ENCODE measurements at regions not wholly inside any gene's neighbourhood (a gene's known extent, or its start where the extent isn't known, plus 50 kb on each side); places are given as distances from the start of the nearest gene placed in this dataset.
"Not testable (repeated sequence)": the region's sequence is repeated elsewhere in the genome, so short reads cannot be mapped to it uniquely, and the experiment has no call there.

DNA sequence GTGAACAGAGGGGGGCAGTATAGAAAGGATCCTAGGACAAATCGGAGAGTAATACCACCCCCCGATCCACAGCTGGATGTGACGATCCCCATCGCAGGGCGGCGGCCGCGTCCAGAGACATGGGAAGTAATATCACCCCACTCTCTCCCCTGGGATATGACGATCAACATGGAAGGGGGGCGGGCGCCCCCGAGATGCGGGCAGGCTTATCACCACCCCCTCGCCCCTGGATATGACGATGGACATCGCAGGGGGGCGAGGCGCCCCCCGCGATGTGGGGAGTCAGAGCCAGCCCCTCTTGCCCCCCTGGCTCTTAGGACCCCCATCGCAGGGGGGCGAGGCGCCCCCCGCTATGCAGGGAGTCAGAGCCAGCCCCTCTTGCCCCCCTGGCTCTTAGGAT lies 120.4 kb upstream of the OSBPL11 start:
- no peaks in the 10 kb centered on the region for H3K79me2 ChIP-seq (ENCODE audit: insufficient read depth, low read length)
- H3K36me3 ChIP-seq (ENCODE audit: insufficient read depth, low read length): no peaks in the 10 kb centered on the region
- H3K9me3 ChIP-seq (ENCODE audit: insufficient read depth, low read depth, low read length): no peaks in the 10 kb centered on the region
- H2AFZ ChIP-seq (ENCODE audit: low read length): no peak overlapping the region
- no peak overlapping the region for H3K9ac ChIP-seq (ENCODE audit: low read depth, low read length, poor library complexity, severe bottlenecking)
- TF ChIP-seq, protein P1, sequence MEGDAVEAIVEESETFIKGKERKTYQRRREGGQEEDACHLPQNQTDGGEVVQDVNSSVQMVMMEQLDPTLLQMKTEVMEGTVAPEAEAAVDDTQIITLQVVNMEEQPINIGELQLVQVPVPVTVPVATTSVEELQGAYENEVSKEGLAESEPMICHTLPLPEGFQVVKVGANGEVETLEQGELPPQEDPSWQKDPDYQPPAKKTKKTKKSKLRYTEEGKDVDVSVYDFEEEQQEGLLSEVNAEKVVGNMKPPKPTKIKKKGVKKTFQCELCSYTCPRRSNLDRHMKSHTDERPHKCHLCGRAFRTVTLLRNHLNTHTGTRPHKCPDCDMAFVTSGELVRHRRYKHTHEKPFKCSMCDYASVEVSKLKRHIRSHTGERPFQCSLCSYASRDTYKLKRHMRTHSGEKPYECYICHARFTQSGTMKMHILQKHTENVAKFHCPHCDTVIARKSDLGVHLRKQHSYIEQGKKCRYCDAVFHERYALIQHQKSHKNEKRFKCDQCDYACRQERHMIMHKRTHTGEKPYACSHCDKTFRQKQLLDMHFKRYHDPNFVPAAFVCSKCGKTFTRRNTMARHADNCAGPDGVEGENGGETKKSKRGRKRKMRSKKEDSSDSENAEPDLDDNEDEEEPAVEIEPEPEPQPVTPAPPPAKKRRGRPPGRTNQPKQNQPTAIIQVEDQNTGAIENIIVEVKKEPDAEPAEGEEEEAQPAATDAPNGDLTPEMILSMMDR (conservative IDR thresholded peaks at IDR 0.05; ENCODE audit: low read length): no peak
- TF ChIP-seq EZH2phosphoT487 (IDR thresholded peaks at IDR 0.05; ENCODE audit: borderline replicate concordance): no peak
- no peak overlapping the region for H3K4me2 ChIP-seq (ENCODE audit: low read depth, low read length, poor library complexity, severe bottlenecking)
- H3K9me2 ChIP-seq (replicated peaks; ENCODE audit: low read depth, low read length): no peaks in the 10 kb centered on the region
- no peaks in the 10 kb centered on the region for H4K20me1 ChIP-seq (ENCODE audit: insufficient read depth, low read length, poor library complexity, severe bottlenecking)
- H3K4me1 ChIP-seq (ENCODE audit: insufficient read depth, low read length, poor library complexity, severe bottlenecking): no peaks in the 10 kb centered on the region
- H3K4me3 ChIP-seq (ENCODE audit: low read length, poor library complexity, severe bottlenecking): no peak overlapping the region
- no peaks in the 10 kb centered on the region for H3F3A ChIP-seq (ENCODE audit: low read depth)
- H3K27me3 ChIP-seq (ENCODE audit: insufficient read depth, low read length, poor library complexity, severe bottlenecking): no peaks in the 10 kb centered on the region

DNA sequence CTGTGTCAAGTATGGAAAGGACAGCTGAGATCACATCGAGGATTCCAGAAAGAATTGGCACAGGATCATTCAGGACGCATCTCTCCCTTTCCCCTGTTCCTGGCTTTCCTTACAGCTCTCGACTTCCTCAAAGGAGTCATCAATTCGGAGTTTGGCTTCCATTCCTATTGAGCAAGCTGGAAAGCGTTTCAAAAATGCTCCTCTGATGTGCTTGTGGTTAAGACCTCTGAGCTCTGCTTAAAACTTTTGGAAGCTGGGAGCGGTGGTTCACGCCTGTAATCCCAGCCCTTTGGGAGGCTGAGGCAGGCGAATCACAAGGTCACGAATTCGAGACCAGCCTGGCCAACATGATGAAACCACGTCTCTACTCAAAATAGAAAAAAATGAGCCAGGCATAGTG lies 136.9 kb upstream of the OSBPL11 start:
- H3K9me3 ChIP-seq (ENCODE audit: insufficient read depth, low read depth, low read length); H3K4me2 ChIP-seq (ENCODE audit: low read depth, low read length, poor library complexity, severe bottlenecking); H3F3A ChIP-seq (ENCODE audit: low read depth); H3K36me3 ChIP-seq (ENCODE audit: insufficient read depth, low read length); H3K9me2 ChIP-seq (replicated peaks; ENCODE audit: low read depth, low read length); H3K27me3 ChIP-seq (ENCODE audit: insufficient read depth, low read length, poor library complexity, severe bottlenecking); H3K9ac ChIP-seq (ENCODE audit: low read depth, low read length, poor library complexity, severe bottlenecking); H3K79me2 ChIP-seq (ENCODE audit: insufficient read depth, low read length); H3K4me3 ChIP-seq (ENCODE audit: low read length, poor library complexity, severe bottlenecking); H3K4me1 ChIP-seq (ENCODE audit: insufficient read depth, low read length, poor library complexity, severe bottlenecking); H2AFZ ChIP-seq (ENCODE audit: low read length); H4K20me1 ChIP-seq (ENCODE audit: insufficient read depth, low read length, poor library complexity, severe bottlenecking): not testable (repeated sequence)

DNA sequence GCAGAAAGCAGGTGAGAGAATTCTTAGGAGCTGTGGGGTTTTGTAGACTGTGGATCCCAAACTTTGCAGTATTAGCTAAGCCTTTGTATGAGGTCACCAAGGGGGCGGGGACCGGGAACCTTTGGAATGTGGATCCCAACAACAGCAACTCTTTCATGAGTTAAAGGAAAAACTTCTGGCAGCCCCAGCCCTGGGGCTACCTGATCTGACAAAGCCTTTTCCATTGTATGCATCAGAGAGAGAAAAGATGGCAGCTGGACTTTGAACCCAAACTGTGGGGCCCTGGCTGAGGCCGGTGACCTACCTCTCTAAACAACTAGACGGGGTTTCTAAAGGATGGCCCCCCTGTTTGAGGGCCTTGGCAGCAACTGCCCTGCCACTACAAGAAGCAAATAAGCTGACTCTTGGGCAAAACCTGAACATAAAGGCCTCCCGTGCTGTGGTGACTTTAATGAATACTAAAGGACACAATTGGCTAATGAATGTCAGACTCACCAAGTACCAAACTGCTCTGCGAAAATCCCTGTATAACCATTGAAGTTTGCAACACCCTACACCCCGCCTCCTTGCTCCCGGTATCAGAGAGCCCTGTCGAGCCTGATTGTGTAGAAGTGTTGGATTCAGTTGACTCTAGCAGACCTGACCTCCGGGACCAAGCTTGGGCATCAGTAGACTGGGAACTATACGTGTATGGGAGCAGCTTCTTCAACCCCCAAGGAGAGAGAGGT lies 146.9 kb upstream of the OSBPL11 start:
- H3K9me2 ChIP-seq (replicated peaks; ENCODE audit: low read depth, low read length); H3K27me3 ChIP-seq (ENCODE audit: insufficient read depth, low read length, poor library complexity, severe bottlenecking); H3K4me3 ChIP-seq (ENCODE audit: low read length, poor library complexity, severe bottlenecking); H3K4me1 ChIP-seq (ENCODE audit: insufficient read depth, low read length, poor library complexity, severe bottlenecking); H3F3A ChIP-seq (ENCODE audit: low read depth); H3K9me3 ChIP-seq (ENCODE audit: insufficient read depth, low read depth, low read length); H3K4me2 ChIP-seq (ENCODE audit: low read depth, low read length, poor library complexity, severe bottlenecking); H3K9ac ChIP-seq (ENCODE audit: low read depth, low read length, poor library complexity, severe bottlenecking); H3K79me2 ChIP-seq (ENCODE audit: insufficient read depth, low read length); H3K36me3 ChIP-seq (ENCODE audit: insufficient read depth, low read length); H4K20me1 ChIP-seq (ENCODE audit: insufficient read depth, low read length, poor library complexity, severe bottlenecking): not testable (repeated sequence)
- H2AFZ ChIP-seq (ENCODE audit: low read length): peak overlapping the region; percentile 63; the same call in 1 of the 2 replicates

DNA sequence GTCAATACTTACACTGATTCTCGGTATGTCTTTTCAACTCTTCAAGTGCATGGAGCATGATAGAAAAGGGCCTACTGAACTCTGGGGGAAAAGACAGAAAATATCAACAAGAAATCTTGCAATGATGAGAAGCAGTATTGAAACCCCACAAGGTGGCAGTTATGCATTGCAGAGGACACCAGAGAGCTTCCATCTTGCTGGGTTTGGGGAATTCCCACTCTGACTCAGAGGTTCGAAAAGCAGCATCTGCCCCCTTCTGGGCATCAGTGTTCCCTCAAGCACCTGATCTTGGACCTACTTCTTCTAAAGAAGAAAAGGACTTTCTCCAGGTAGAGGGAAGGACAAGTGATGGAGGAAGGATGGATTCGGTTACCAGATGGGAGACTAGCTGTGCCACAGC lies 147.5 kb upstream of the OSBPL11 start:
- not testable (repeated sequence) for H3K4me3 ChIP-seq (ENCODE audit: low read length, poor library complexity, severe bottlenecking); H3K4me1 ChIP-seq (ENCODE audit: insufficient read depth, low read length, poor library complexity, severe bottlenecking); H3K4me2 ChIP-seq (ENCODE audit: low read depth, low read length, poor library complexity, severe bottlenecking); H3F3A ChIP-seq (ENCODE audit: low read depth); H4K20me1 ChIP-seq (ENCODE audit: insufficient read depth, low read length, poor library complexity, severe bottlenecking); H3K9ac ChIP-seq (ENCODE audit: low read depth, low read length, poor library complexity, severe bottlenecking); H3K9me2 ChIP-seq (replicated peaks; ENCODE audit: low read depth, low read length); H3K79me2 ChIP-seq (ENCODE audit: insufficient read depth, low read length); H3K9me3 ChIP-seq (ENCODE audit: insufficient read depth, low read depth, low read length); H3K36me3 ChIP-seq (ENCODE audit: insufficient read depth, low read length); H3K27me3 ChIP-seq (ENCODE audit: insufficient read depth, low read length, poor library complexity, severe bottlenecking)
- H2AFZ ChIP-seq (ENCODE audit: low read length): peak overlapping the region; percentile 63; the same call in 1 of the 2 replicates
- TF ChIP-seq, protein P1 (conservative IDR thresholded peaks at IDR 0.05; ENCODE audit: low read length): peak; percentile 43

DNA sequence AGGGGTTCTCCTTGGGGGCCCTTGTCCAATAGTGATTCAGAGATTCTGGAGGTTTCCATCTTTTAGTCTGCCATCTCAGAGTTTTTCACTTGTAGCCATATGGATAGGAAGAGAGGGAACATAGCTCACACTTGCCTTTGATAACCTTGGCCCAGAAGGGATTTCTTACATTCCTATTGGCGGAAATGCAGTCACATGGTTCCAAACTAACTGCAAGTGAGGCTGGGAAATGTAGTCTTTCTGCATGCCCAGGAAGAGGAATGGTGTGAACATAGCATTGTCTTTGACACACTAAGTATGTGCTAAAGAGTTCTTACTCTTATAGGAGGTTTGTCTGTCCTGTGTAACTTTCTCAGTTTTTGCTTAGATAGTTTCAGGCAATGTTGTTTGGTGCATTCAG lies 161.8 kb upstream of the OSBPL11 start:
- H3K36me3 ChIP-seq (ENCODE audit: insufficient read depth, low read length); H2AFZ ChIP-seq (ENCODE audit: low read length); H4K20me1 ChIP-seq (ENCODE audit: insufficient read depth, low read length, poor library complexity, severe bottlenecking); H3K4me1 ChIP-seq (ENCODE audit: insufficient read depth, low read length, poor library complexity, severe bottlenecking); H3K9ac ChIP-seq (ENCODE audit: low read depth, low read length, poor library complexity, severe bottlenecking); H3K9me2 ChIP-seq (replicated peaks; ENCODE audit: low read depth, low read length); H3K9me3 ChIP-seq (ENCODE audit: insufficient read depth, low read depth, low read length); H3K4me2 ChIP-seq (ENCODE audit: low read depth, low read length, poor library complexity, severe bottlenecking); H3K27me3 ChIP-seq (ENCODE audit: insufficient read depth, low read length, poor library complexity, severe bottlenecking); H3K79me2 ChIP-seq (ENCODE audit: insufficient read depth, low read length); H3K4me3 ChIP-seq (ENCODE audit: low read length, poor library complexity, severe bottlenecking); H3F3A ChIP-seq (ENCODE audit: low read depth): not testable (repeated sequence)

DNA sequence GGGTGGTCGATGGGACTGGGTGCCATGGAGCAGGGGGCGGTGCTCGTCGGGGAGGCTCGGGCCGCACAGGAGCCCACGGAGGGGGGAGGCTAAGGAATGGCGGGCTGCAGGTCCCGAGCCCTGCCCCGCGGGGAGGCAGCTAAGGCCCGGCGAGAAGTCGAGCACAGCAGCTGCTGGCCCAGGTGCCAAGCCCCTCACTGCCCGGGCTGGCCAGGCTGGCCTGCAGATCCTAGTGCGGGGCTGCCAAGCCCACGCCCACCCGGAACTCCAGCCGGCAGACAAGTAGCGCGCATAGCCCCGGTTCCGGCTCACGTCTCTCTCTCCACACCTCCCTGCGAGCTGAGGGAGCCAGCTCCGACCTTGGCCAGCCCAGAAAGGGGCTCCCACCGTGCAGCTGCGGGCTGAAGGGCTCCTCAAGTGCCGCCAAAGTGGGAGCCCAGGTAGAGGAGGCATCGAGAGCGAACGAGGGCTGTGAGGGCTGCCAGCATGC lies 163.4 kb upstream of the OSBPL11 start:
- H4K20me1 ChIP-seq (ENCODE audit: insufficient read depth, low read length, poor library complexity, severe bottlenecking); H3K79me2 ChIP-seq (ENCODE audit: insufficient read depth, low read length); H2AFZ ChIP-seq (ENCODE audit: low read length); H3F3A ChIP-seq (ENCODE audit: low read depth); H3K4me1 ChIP-seq (ENCODE audit: insufficient read depth, low read length, poor library complexity, severe bottlenecking); H3K4me3 ChIP-seq (ENCODE audit: low read length, poor library complexity, severe bottlenecking); H3K9me2 ChIP-seq (replicated peaks; ENCODE audit: low read depth, low read length); H3K27me3 ChIP-seq (ENCODE audit: insufficient read depth, low read length, poor library complexity, severe bottlenecking); H3K36me3 ChIP-seq (ENCODE audit: insufficient read depth, low read length); H3K4me2 ChIP-seq (ENCODE audit: low read depth, low read length, poor library complexity, severe bottlenecking); H3K9me3 ChIP-seq (ENCODE audit: insufficient read depth, low read depth, low read length); H3K9ac ChIP-seq (ENCODE audit: low read depth, low read length, poor library complexity, severe bottlenecking): not testable (repeated sequence)

All from Loucy (cell line).